Right lobe of liver (tissue), 6 donors: ENCODE measurements at regions not wholly inside any gene's neighbourhood (a gene's known extent, or its start where the extent isn't known, plus 50 kb on each side); places are given as distances from the start of the nearest gene placed in this dataset.
A peak's percentile ranks its signal among the peaks of the same experiment; 100 is the strongest.

ENCODE experiments used
- ATAC-seq, 4 donors: fragments of 200-7000 bp; cut with Tn5 transposase; one replicate each; pipeline ENCODE4 v1.9.1; 2020; ENCODE audit warnings: mild to moderate bottlenecking in 4 of 4, moderate library complexity in 4 of 4
- DNase-seq, 3 donors: peaks; one replicate each; pipeline ENCODE4 v3.0.0-alpha.2; 2020
- H3K27ac ChIP-seq, 3 donors: fragments of 200-600 bp; one replicate each; pipeline ENCODE4 v1.8.0; 2022
- H3K27me3 ChIP-seq, 2 donors: fragments of 200-600 bp; one replicate each; pipeline ENCODE4 v1.8.0; 2022
- H3K36me3 ChIP-seq, 4 donors: fragments of 200-600 bp; sonication (generic) in 1 of 4; one replicate each; pipeline versions ENCODE4 v1.5.1 to v1.8.0; 2017 to 2022; ENCODE audit warnings: control low read depth in 1 of 4
- H3K4me1 ChIP-seq, 4 donors: fragments of 200-600 bp; sonication (generic) in 1 of 4; one replicate each; pipeline versions ENCODE4 v1.5.1 to v1.8.0; 2017 to 2022; ENCODE audit warnings: control low read depth in 1 of 4
- H3K4me3 ChIP-seq, 3 donors: fragments of 200-600 bp; one replicate each; pipeline ENCODE4 v1.8.0; 2022
- H3K9me3 ChIP-seq, 4 donors: fragments of 200-600 bp; sonication (generic) in 1 of 4; one replicate each; pipeline versions ENCODE4 v1.5.1 to v1.8.0; 2017 to 2022; ENCODE audit warnings: control low read depth in 1 of 4
- POLR2A ChIP-seq: fragments of 450-650 bp; IDR thresholded peaks from one replicate; pipeline ENCODE4 v1.6.1; 2017; ENCODE audit warnings: antibody characterized with exemption, mild to moderate bottlenecking
- WGBS: methylation state at CpG from one replicate; pipeline ENCODE4 v1.1.6; 2018; ENCODE audit warnings: low coverage, low lambda C conversion rate; ENCODE audit not compliant: insufficient coverage; ENCODE audit errors: missing lambda C conversion rate; 5-methylcytosine and 5-hydroxymethylcytosine counted together
- intact Hi-C, 2 donors: fragments of 100-400 bp; cut with DNase I; formaldehyde crosslinking; loops; one replicate each; pipeline versions ENCODE4 v1.11.2 to v1.14.1; 2022
- TF ChIP-seq, protein P1 (sequence below), 4 donors: fragments of 200-600 bp in 3 of 4; fragments of 450-650 bp in 1 of 4; IDR thresholded peaks; one replicate each; pipeline versions ENCODE4 v1.5.1 to v1.8.0; 2016 to 2022; ENCODE audit warnings: antibody characterized with exemption in 4 of 4, mild to moderate bottlenecking in 2 of 4
- donor health status: DM: no; HTN: yes; CAD: no.
- donor health status: DM: no; HTN: no; CAD: no.
- donor health status: DM: no; HTN: no; CAD: no.
- donor health status: DM: no; HTN: yes; CAD: no.
- donor health status: DM: no; HTN: yes; CAD: no.

DNA sequence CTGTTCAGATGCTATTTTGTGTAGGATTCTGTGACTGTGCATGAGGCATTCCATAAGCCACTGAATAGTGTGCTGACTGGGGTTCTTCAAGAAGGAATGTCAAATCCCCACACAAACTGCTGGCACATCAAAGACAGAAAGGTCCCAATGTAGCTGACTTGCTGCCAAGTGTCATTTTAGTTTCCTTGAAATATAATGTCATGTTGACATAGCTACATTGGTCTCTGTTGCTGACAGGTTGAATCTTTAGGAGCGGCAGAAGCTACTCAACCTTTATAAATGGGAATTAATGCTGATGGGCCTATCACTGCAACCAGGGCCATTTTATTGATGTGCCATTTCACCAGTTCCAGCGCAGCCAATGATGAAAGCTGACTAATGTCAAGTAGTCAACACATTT, 1110.7 kb upstream of the B3GALT2 start:
- intact Hi-C loops: no loop called here
- TF ChIP-seq, protein P1, sequence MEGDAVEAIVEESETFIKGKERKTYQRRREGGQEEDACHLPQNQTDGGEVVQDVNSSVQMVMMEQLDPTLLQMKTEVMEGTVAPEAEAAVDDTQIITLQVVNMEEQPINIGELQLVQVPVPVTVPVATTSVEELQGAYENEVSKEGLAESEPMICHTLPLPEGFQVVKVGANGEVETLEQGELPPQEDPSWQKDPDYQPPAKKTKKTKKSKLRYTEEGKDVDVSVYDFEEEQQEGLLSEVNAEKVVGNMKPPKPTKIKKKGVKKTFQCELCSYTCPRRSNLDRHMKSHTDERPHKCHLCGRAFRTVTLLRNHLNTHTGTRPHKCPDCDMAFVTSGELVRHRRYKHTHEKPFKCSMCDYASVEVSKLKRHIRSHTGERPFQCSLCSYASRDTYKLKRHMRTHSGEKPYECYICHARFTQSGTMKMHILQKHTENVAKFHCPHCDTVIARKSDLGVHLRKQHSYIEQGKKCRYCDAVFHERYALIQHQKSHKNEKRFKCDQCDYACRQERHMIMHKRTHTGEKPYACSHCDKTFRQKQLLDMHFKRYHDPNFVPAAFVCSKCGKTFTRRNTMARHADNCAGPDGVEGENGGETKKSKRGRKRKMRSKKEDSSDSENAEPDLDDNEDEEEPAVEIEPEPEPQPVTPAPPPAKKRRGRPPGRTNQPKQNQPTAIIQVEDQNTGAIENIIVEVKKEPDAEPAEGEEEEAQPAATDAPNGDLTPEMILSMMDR (IDR thresholded peaks at IDR 0.05): no peak
- TF ChIP-seq POLR2A: no peak
- ATAC-seq (no peak), DNase-seq (no peak)
- Histone ChIP-seq H3K4me3 (no peak overlapping the region), H3K27me3 (no peaks in the 10 kb centered on the region), H3K4me1 (no peaks in the 10 kb centered on the region), H3K9me3 (no peaks in the 10 kb centered on the region), H3K27ac (no peak overlapping the region), H3K36me3 (no peaks in the 10 kb centered on the region)
- WGBS: 93% methylated on average over 2 of the region's 2 CpGs

DNA sequence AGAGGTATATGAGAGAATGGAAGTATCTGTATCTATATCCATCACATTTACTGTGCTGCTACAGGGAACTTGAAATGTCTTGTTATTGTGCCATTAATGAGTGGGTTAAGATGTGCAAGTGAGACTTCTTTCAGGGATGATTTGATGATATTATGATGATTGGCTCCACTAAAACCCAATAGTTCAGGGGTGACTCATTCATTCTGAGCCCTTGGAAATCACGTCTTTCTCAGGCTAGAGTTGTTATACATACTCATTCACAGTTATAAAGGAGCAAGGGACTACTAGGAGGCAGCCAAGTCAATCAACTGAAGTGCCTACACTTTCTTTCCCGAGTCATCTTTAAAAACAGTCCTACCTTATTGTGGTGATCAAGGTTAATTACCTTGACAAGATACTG, 1109.8 kb upstream of the B3GALT2 start:
- Histone ChIP-seq H3K4me3 (no peak overlapping the region), H3K9me3 (no peaks in the 10 kb centered on the region), H3K4me1 (no peaks in the 10 kb centered on the region), H3K36me3 (no peaks in the 10 kb centered on the region), H3K27ac (no peak overlapping the region), H3K27me3 (no peaks in the 10 kb centered on the region)
- DNase-seq (no peak), ATAC-seq (no peak)
- intact Hi-C loops: no loop called here
- 50% methylated on average over 2 of the region's 2 CpGs for WGBS
- TF ChIP-seq, protein P1 (IDR thresholded peaks at IDR 0.05): no peak
- no peak for TF ChIP-seq POLR2A

DNA sequence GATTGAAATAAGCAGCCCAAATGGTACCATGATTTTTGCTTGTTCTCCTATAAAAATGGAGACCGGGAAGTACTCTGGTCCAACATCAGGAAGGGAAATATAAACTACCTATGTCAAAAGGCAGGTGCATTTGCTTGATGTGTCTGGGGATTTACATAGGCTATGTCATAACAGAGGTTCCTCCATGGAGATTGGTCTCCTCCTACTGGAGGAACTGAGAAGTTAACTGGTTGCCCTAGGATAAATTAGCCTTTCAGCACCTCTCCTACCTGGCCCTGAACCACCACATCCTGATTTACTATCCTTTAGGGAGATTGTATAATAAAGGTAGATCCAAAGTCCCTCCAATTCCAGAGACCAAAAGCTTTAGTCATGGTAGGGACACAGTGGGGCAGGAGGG, 1109.3 kb upstream of the B3GALT2 start:
- TF ChIP-seq POLR2A: no peak
- TF ChIP-seq, protein P1 (IDR thresholded peaks at IDR 0.05): peak; percentile 62 to 79 (median 66)
- Histone ChIP-seq H3K4me1 (no peaks in the 10 kb centered on the region), H3K27me3 (no peaks in the 10 kb centered on the region), H3K4me3 (no peak overlapping the region), H3K27ac (no peak overlapping the region), H3K36me3 (no peaks in the 10 kb centered on the region), H3K9me3 (no peaks in the 10 kb centered on the region)
- DNase-seq (no peak), ATAC-seq (peak; percentile 90 to 96 (median 94))
- intact Hi-C loops: no loop called here
- 13% methylated on average over 1 of the region's 1 CpG for WGBS

- Histone ChIP-seq H3K9me3 (no peaks in the 10 kb centered on the region), H3K4me3 (no peak overlapping the region), H3K4me1 (no peaks in the 10 kb centered on the region), H3K27me3 (no peaks in the 10 kb centered on the region), H3K27ac (no peak overlapping the region), H3K36me3 (no peaks in the 10 kb centered on the region)
- WGBS: 92% methylated on average over 1 of the region's 1 CpG
- ATAC-seq (no peak), DNase-seq (no peak)
- no peak for TF ChIP-seq POLR2A
- TF ChIP-seq, protein P1 (IDR thresholded peaks at IDR 0.05): no peak
- intact Hi-C loops: no loop called here
Measured at GRCh38 chr1:194293851-194294405, 1107.5 kb upstream of the B3GALT2 start.

- ATAC-seq: no peak
- intact Hi-C loops: no loop called here
- no peak for DNase-seq
- Histone ChIP-seq H3K9me3 (no peaks in the 10 kb centered on the region), H3K36me3 (no peaks in the 10 kb centered on the region), H3K4me1 (no peaks in the 10 kb centered on the region), H3K27me3 (no peaks in the 10 kb centered on the region), H3K4me3 (no peak overlapping the region), H3K27ac (no peak overlapping the region)
- TF ChIP-seq POLR2A: no peak
- TF ChIP-seq, protein P1 (IDR thresholded peaks at IDR 0.05): no peak
- 86% methylated on average over 3 of the region's 3 CpGs for WGBS
Measured at GRCh38 chr1:194292966-194293365, 1106.6 kb upstream of the B3GALT2 start.
